Activated CD4-positive, alpha-beta T cell treated with anti-CD3 and anti-CD28 coated beads, Interleukin-2, amount 10 ng/mL, durations not matched to agents 24 days and 14 days (primary cell): ENCODE measurements at regions not wholly inside any gene's neighbourhood (a gene's known extent, or its start where the extent isn't known, plus 50 kb on each side); places are given as distances from the start of the nearest gene placed in this dataset.

Source experiments
- DNase-seq: peaks from one replicate; pipeline ENCODE4 v3.0.0; 2022
- H3K27ac Mint-ChIP-seq: one replicate; pipeline ENCODE4 v1.8.0; 2022; ENCODE audit warnings: mild to moderate bottlenecking, mixed read lengths
- H3K27me3 Mint-ChIP-seq: one replicate; pipeline ENCODE4 v1.8.0; 2022; ENCODE audit warnings: mixed read lengths
- H3K36me3 Mint-ChIP-seq: one replicate; pipeline ENCODE4 v1.8.0; 2022; ENCODE audit warnings: low read depth, mild to moderate bottlenecking, mixed read lengths
- H3K4me1 Mint-ChIP-seq: one replicate; pipeline ENCODE4 v1.8.0; 2021; ENCODE audit warnings: mixed read lengths
- H3K4me3 Mint-ChIP-seq: one replicate; pipeline ENCODE4 v1.8.0; 2022; ENCODE audit warnings: mild to moderate bottlenecking, moderate library complexity, mixed read lengths
- H3K9me3 Mint-ChIP-seq: one replicate; pipeline ENCODE4 v1.8.0; 2021; ENCODE audit warnings: mixed read lengths
- intact Hi-C: fragments of 100-400 bp; cut with micrococcal nuclease; formaldehyde crosslinking; loops from one replicate; pipeline ENCODE4 v1.15.1; 2023

GRCh38 chr1:4500441-4500840 lies 154.0 kb upstream of the AJAP1 start:
- H3K27ac Mint-ChIP-seq: no peak overlapping the region
- H3K9me3 Mint-ChIP-seq: no peaks in the 10 kb centered on the region
- no peak overlapping the region for H3K4me3 Mint-ChIP-seq
- intact Hi-C loops: no loop called here
- no peak for DNase-seq
- no peaks in the 10 kb centered on the region for H3K27me3 Mint-ChIP-seq
- H3K4me1 Mint-ChIP-seq: no peaks in the 10 kb centered on the region
- no peaks in the 10 kb centered on the region for H3K36me3 Mint-ChIP-seq

GRCh38 chr1:4506591-4506990 lies 147.8 kb upstream of the AJAP1 start:
- no peak for DNase-seq
- Mint-ChIP-seq H3K36me3 (no peaks in the 10 kb centered on the region), H3K4me3 (no peak overlapping the region), H3K27ac (no peak overlapping the region), H3K27me3 (peaks cover 3% of the 10 kb centered on the region), H3K4me1 (no peaks in the 10 kb centered on the region), H3K9me3 (no peaks in the 10 kb centered on the region)
- intact Hi-C loops: no loop called here

- no peaks in the 10 kb centered on the region for H3K36me3 Mint-ChIP-seq
- no peak overlapping the region for H3K4me3 Mint-ChIP-seq
- H3K27ac Mint-ChIP-seq: no peak overlapping the region
- intact Hi-C loops: no loop called here
- H3K27me3 Mint-ChIP-seq: peaks cover 3% of the 10 kb centered on the region
- no peak for DNase-seq
- H3K4me1 Mint-ChIP-seq: no peaks in the 10 kb centered on the region
- no peaks in the 10 kb centered on the region for H3K9me3 Mint-ChIP-seq
Observed at GRCh38 chr1:4509206-4509605, 145.2 kb upstream of the AJAP1 start.

- Mint-ChIP-seq H3K4me1 (no peaks in the 10 kb centered on the region), H3K27me3 (peaks cover 3% of the 10 kb centered on the region), H3K4me3 (no peak overlapping the region), H3K9me3 (no peaks in the 10 kb centered on the region), H3K27ac (no peak overlapping the region), H3K36me3 (no peaks in the 10 kb centered on the region)
- no peak for DNase-seq
- intact Hi-C loops: no loop called here
Observed at GRCh38 chr1:4510276-4510691, 144.1 kb upstream of the AJAP1 start.

GRCh38 chr1:4511374-4511773 lies 143.0 kb upstream of the AJAP1 start:
- DNase-seq: no peak
- Mint-ChIP-seq H3K27me3 (peaks cover 3% of the 10 kb centered on the region), H3K9me3 (no peaks in the 10 kb centered on the region), H3K36me3 (no peaks in the 10 kb centered on the region), H3K27ac (no peak overlapping the region), H3K4me1 (no peaks in the 10 kb centered on the region), H3K4me3 (no peak overlapping the region)
- intact Hi-C loops: no loop called here

- Mint-ChIP-seq H3K4me1 (no peaks in the 10 kb centered on the region), H3K36me3 (no peaks in the 10 kb centered on the region), H3K27ac (no peak overlapping the region), H3K4me3 (no peak overlapping the region), H3K27me3 (peaks cover 3% of the 10 kb centered on the region), H3K9me3 (no peaks in the 10 kb centered on the region)
- no peak for DNase-seq
- intact Hi-C loops: no loop called here
Observed at GRCh38 chr1:4512636-4513035, 141.8 kb upstream of the AJAP1 start.

GRCh38 chr1:4513685-4514084 lies 140.7 kb upstream of the AJAP1 start:
- DNase-seq: no peak
- intact Hi-C loops: no loop called here
- no peaks in the 10 kb centered on the region for H3K36me3 Mint-ChIP-seq
- H3K27me3 Mint-ChIP-seq: peaks cover 3% of the 10 kb centered on the region
- no peaks in the 10 kb centered on the region for H3K4me1 Mint-ChIP-seq
- H3K9me3 Mint-ChIP-seq: no peaks in the 10 kb centered on the region
- no peak overlapping the region for H3K27ac Mint-ChIP-seq
- no peak overlapping the region for H3K4me3 Mint-ChIP-seq

- Mint-ChIP-seq H3K4me1 (no peaks in the 10 kb centered on the region), H3K9me3 (no peaks in the 10 kb centered on the region), H3K27me3 (no peaks in the 10 kb centered on the region), H3K4me3 (no peak overlapping the region), H3K27ac (no peak overlapping the region), H3K36me3 (no peaks in the 10 kb centered on the region)
- no peak for DNase-seq
- intact Hi-C loops: no loop called here
Observed at GRCh38 chr1:4515727-4516289, 138.6 kb upstream of the AJAP1 start.

- no peaks in the 10 kb centered on the region for H3K36me3 Mint-ChIP-seq
- H3K4me1 Mint-ChIP-seq: no peaks in the 10 kb centered on the region
- H3K9me3 Mint-ChIP-seq: no peaks in the 10 kb centered on the region
- H3K4me3 Mint-ChIP-seq: no peak overlapping the region
- H3K27me3 Mint-ChIP-seq: no peaks in the 10 kb centered on the region
- intact Hi-C loops: no loop called here
- H3K27ac Mint-ChIP-seq: no peak overlapping the region
- no peak for DNase-seq
Observed at GRCh38 chr1:4516596-4516995, 137.8 kb upstream of the AJAP1 start.

- Mint-ChIP-seq H3K27me3 (no peaks in the 10 kb centered on the region), H3K9me3 (no peaks in the 10 kb centered on the region), H3K27ac (no peak overlapping the region)
Observed at GRCh38 chr1:4517186-4517954, 137.0 kb upstream of the AJAP1 start.

GRCh38 chr1:4518621-4519020 lies 135.8 kb upstream of the AJAP1 start:
- no peaks in the 10 kb centered on the region for H3K9me3 Mint-ChIP-seq
- H3K27me3 Mint-ChIP-seq: no peaks in the 10 kb centered on the region
- no peaks in the 10 kb centered on the region for H3K36me3 Mint-ChIP-seq
- no peak overlapping the region for H3K27ac Mint-ChIP-seq
- H3K4me1 Mint-ChIP-seq: no peaks in the 10 kb centered on the region
- no peak for DNase-seq
- intact Hi-C loops: no loop called here
- H3K4me3 Mint-ChIP-seq: no peak overlapping the region

More at GRCh38 chr1:4517186-4517954, 137.0 kb upstream of the AJAP1 start:
- intact Hi-C loops: no loop called here
- no peaks in the 10 kb centered on the region for H3K4me1 Mint-ChIP-seq
- no peak for DNase-seq
- no peak overlapping the region for H3K4me3 Mint-ChIP-seq
- H3K36me3 Mint-ChIP-seq: no peaks in the 10 kb centered on the region

- no peak overlapping the region for H3K4me3 Mint-ChIP-seq
- H3K36me3 Mint-ChIP-seq: no peaks in the 10 kb centered on the region
- no peak for DNase-seq
- no peaks in the 10 kb centered on the region for H3K4me1 Mint-ChIP-seq
- intact Hi-C loops: no loop called here
- no peaks in the 10 kb centered on the region for H3K27me3 Mint-ChIP-seq
- no peaks in the 10 kb centered on the region for H3K9me3 Mint-ChIP-seq
- H3K27ac Mint-ChIP-seq: no peak overlapping the region
Observed at GRCh38 chr1:4519954-4520353, 134.5 kb upstream of the AJAP1 start.

- H3K4me3 Mint-ChIP-seq: no peak overlapping the region
- no peaks in the 10 kb centered on the region for H3K27me3 Mint-ChIP-seq
Observed at GRCh38 chr1:4523551-4523950, 130.9 kb upstream of the AJAP1 start.

GRCh38 chr1:4526747-4527146 lies 127.7 kb upstream of the AJAP1 start:
- no peak for DNase-seq
- Mint-ChIP-seq H3K27me3 (no peaks in the 10 kb centered on the region), H3K9me3 (no peaks in the 10 kb centered on the region), H3K4me1 (no peaks in the 10 kb centered on the region), H3K36me3 (no peaks in the 10 kb centered on the region), H3K4me3 (no peak overlapping the region), H3K27ac (no peak overlapping the region)
- intact Hi-C loops: no loop called here

More at GRCh38 chr1:4523551-4523950, 130.9 kb upstream of the AJAP1 start:
- H3K27ac Mint-ChIP-seq: no peak overlapping the region
- intact Hi-C loops: no loop called here
- no peak for DNase-seq
- H3K4me1 Mint-ChIP-seq: no peaks in the 10 kb centered on the region
- H3K36me3 Mint-ChIP-seq: no peaks in the 10 kb centered on the region
- H3K9me3 Mint-ChIP-seq: no peaks in the 10 kb centered on the region

GRCh38 chr1:4527819-4528218 lies 126.6 kb upstream of the AJAP1 start:
- Mint-ChIP-seq H3K9me3 (no peaks in the 10 kb centered on the region), H3K4me3 (no peak overlapping the region), H3K36me3 (no peaks in the 10 kb centered on the region), H3K27ac (no peak overlapping the region), H3K4me1 (no peaks in the 10 kb centered on the region), H3K27me3 (no peaks in the 10 kb centered on the region)
- intact Hi-C loops: no loop called here
- no peak for DNase-seq
